MCF 10A (cell line): ENCODE measurements at regions not wholly inside any gene's neighbourhood (a gene's known extent, or its start where the extent isn't known, plus 50 kb on each side); places are given as distances from the start of the nearest gene placed in this dataset.

Source experiments
- BruUV-seq: library from RNA; stranded (reverse); fragments of 400-500 nt; replicated peaks from 2 replicates; lab custom pipeline; 2021; lab: Mats Ljungman, UMichigan
- CTCF ChIA-PET: fragments of 300-600 bp; sonication (Branson Sonifier 250); formaldehyde crosslinking; extraction: SDS; loops from one replicate; lab custom pipeline; 2021; ENCODE audit warnings: antibody characterized with exemption, inconsistent platforms; lab: Yijun Ruan, JAX
- POLR2A ChIA-PET: fragments of 300-600, 350-650 bp; sonication (Branson Sonifier 250); formaldehyde crosslinking; extraction: SDS; loops from one replicate; lab custom pipeline; 2020; ENCODE audit warnings: antibody characterized with exemption, inconsistent platforms; lab: Yijun Ruan, JAX
- DNase-seq: peaks from one replicate; pipeline ENCODE4 v3.0.0-alpha.2; 2018; ENCODE audit not compliant: unreplicated experiment
- H3K27ac Mint-ChIP-seq: one replicate; pipeline ENCODE4 v1.8.0; 2022; ENCODE audit warnings: mild to moderate bottlenecking, low read depth, mixed read lengths; ENCODE audit not compliant: unreplicated experiment
- H3K27me3 Mint-ChIP-seq: one replicate; pipeline ENCODE4 v1.8.0; 2022; ENCODE audit warnings: mixed read lengths; ENCODE audit not compliant: insufficient read depth, unreplicated experiment
- H3K36me3 Mint-ChIP-seq: one replicate; pipeline ENCODE4 v1.8.0; 2022; ENCODE audit warnings: mild to moderate bottlenecking, moderate library complexity, mixed read lengths; ENCODE audit not compliant: insufficient read depth, unreplicated experiment
- H3K4me1 Mint-ChIP-seq: one replicate; pipeline ENCODE4 v1.8.0; 2022; ENCODE audit warnings: mixed read lengths; ENCODE audit not compliant: insufficient read depth, unreplicated experiment
- H3K4me3 Mint-ChIP-seq: one replicate; pipeline ENCODE4 v1.8.0; 2022; ENCODE audit warnings: mild to moderate bottlenecking, moderate library complexity, mixed read lengths; ENCODE audit not compliant: unreplicated experiment
- H3K9me3 Mint-ChIP-seq: one replicate; pipeline ENCODE4 v1.8.0; 2022; ENCODE audit warnings: mixed read lengths; ENCODE audit not compliant: unreplicated experiment
- CTCF ChIP-seq: fragments of 200-600 bp; IDR thresholded peaks from one replicate; pipeline ENCODE4 v1.8.0; 2022; ENCODE audit warnings: antibody characterized with exemption, mild to moderate bottlenecking; ENCODE audit not compliant: unreplicated experiment
- intact Hi-C: fragments of 100-400 bp; cut with micrococcal nuclease; formaldehyde crosslinking; loops from 2 replicates; pipeline ENCODE4 v1.14.1; 2022

DNA sequence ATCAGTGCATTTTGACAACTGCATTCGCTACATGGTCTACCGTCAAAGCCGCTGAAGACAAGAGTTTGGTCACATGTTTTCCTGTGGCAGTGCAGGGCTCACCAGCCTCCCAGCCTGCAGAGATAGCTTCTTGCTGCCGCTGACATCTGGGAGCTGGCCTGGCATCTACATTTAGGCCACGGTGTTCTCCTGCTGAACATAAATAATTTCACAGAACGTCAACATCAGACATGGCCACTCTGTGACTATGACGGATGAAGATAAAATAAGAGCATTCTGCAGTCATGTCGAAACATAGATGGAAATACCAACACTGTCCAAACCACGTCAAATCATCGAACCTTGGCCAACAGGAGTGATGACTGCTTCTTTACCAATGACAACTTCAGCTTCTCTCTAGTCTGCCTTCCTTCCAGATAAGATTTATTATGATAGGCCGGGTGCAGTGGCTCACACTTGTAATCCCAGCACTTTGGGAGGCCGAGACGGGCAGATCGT lies 91.2 kb downstream of the TNFAIP2 start:
- CTCF ChIA-PET: no interaction called here

GRCh38 chr14:103216399-103216798 lies 93.1 kb downstream of the TNFAIP2 start:
- DNase-seq: no peak
- Mint-ChIP-seq H3K4me1 (no peaks in the 10 kb centered on the region), H3K9me3 (no peaks in the 10 kb centered on the region), H3K4me3 (no peak overlapping the region), H3K27me3 (no peaks in the 10 kb centered on the region), H3K36me3 (no peaks in the 10 kb centered on the region), H3K27ac (no peak overlapping the region)
- TF ChIP-seq CTCF: no peak
- POLR2A ChIA-PET: no interaction called here
- CTCF ChIA-PET: interaction anchor here (1.0 kb wide), 1 partner anchor 112 kb away, joined by 5 read pairs; no protein-coding TSS in a partner anchor
- no TSS peak for BruUV-seq
- intact Hi-C loops: no loop called here

More for the DNA sequence above, 91.2 kb downstream of the TNFAIP2 start:
- Mint-ChIP-seq H3K9me3 (no peaks in the 10 kb centered on the region), H3K4me1 (no peaks in the 10 kb centered on the region), H3K4me3 (no peak overlapping the region), H3K36me3 (no peaks in the 10 kb centered on the region), H3K27me3 (no peaks in the 10 kb centered on the region), H3K27ac (no peak overlapping the region)
- intact Hi-C loops: no loop called here
- POLR2A ChIA-PET: no interaction called here
- no peak for TF ChIP-seq CTCF
- DNase-seq: no peak
- BruUV-seq: no TSS peak

DNA sequence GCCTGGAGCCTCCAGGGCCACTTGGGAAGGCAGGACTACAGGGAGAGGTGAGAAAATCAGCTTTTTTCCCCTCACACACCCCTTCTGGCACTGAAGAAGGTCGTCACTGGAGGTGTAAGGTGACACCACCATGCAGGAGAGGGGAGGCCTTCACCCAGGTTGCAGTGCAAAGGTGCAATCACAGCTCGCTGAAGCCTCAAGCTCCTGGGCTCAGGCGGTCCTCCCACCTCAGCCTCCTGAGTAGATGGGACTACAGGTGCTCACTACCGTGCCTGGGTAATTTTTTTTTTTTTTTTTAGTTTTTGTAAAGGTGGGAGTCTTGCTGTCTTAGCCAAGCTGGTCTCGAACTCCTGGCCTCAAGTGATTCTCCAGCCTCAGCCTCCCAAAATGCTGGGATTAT lies 93.6 kb downstream of the TNFAIP2 start:
- Mint-ChIP-seq H3K36me3 (no peaks in the 10 kb centered on the region), H3K9me3 (no peaks in the 10 kb centered on the region), H3K27ac (no peak overlapping the region), H3K27me3 (no peaks in the 10 kb centered on the region), H3K4me3 (no peak overlapping the region), H3K4me1 (no peaks in the 10 kb centered on the region)
- CTCF ChIA-PET: interaction anchor here (1.0 to 1.2 kb wide), 2 partner anchors 76 to 112 kb away, joined by 4 to 5 read pairs; no protein-coding TSS in a partner anchor
- BruUV-seq: no TSS peak
- no peak for DNase-seq
- no peak for TF ChIP-seq CTCF
- POLR2A ChIA-PET: no interaction called here
- intact Hi-C loops: no loop called here

DNA sequence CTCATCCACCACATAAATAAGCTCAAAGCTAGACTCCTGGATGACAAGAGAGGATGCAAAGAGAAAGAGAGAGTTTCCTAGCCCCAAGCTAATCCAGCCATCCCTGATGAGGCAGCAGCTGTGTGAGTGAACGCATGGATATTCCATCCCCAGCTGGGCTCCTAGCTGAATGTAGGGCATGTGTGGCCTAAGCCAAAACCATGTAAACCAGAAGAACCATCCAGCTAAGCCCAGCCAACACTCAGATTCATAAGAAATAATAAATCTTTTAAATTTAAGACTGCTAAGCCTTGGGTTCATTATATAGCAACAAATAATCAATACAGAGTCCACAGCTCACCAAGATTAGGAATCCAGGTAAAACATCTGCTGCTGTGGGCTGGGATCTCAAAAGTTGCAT lies 94.3 kb downstream of the TNFAIP2 start:
- Mint-ChIP-seq H3K9me3 (no peaks in the 10 kb centered on the region), H3K36me3 (no peaks in the 10 kb centered on the region), H3K4me1 (no peaks in the 10 kb centered on the region), H3K27ac (no peak overlapping the region), H3K4me3 (no peak overlapping the region), H3K27me3 (no peaks in the 10 kb centered on the region)
- BruUV-seq: no TSS peak
- intact Hi-C loops: no loop called here
- POLR2A ChIA-PET: no interaction called here
- CTCF ChIA-PET: interaction anchor here (1.0 to 1.2 kb wide), 2 partner anchors 75 to 113 kb away, joined by 4 to 5 read pairs; no protein-coding TSS in a partner anchor
- TF ChIP-seq CTCF: no peak
- DNase-seq: no peak
